ENCODE measurements at regions not wholly inside any gene's neighbourhood (a gene's known extent, or its start where the extent isn't known, plus 50 kb on each side); places are given as distances from the start of the nearest gene placed in this dataset.

DNA sequence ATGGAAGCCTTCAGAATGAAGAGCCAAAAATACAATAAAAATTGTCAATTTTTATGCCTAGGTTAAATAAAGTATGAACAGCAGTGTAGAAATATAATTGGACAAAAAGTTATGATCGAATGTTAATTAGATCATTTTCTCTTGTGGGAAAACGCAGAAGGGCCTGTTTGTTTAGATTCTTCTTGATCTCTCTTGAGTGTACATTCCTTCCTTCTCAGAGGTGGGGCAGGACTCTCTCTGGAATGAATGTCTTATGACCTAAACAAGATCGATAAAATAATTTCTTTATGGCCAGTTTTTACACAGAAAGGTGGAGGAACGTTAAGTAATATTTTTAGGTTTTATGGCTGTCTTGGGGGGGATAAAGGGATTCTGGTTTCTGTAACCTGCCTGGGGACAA lies 500.1 kb upstream of the MARCKS start:
- POLR2A ChIA-PET, result no interaction called here
- DNase-seq, result no peak
- Histone ChIP-seq H3K27me3 (ENCODE audit: insufficient read depth) (no peaks in the 10 kb centered on the region), H3K9ac (no peak overlapping the region), H3K4me2 (no peak overlapping the region), H4K20me1 (ENCODE audit: insufficient read depth) (no peaks in the 10 kb centered on the region), H3K4me3 (ENCODE audit: low read depth in 2 of 2, low read length in 1 of 2) (no peak overlapping the region), H3K27ac (ENCODE audit: low read depth in 2 of 2, low read length in 1 of 2) (no peak overlapping the region), H3K9me2 (no peaks in the 10 kb centered on the region), H3K9me3 (no peaks in the 10 kb centered on the region), H3K36me3 (replicated peaks in 1 of 2; ENCODE audit: control insufficient read depth in 1 of 2, insufficient read depth in 2 of 2, low read length in 1 of 2) (peaks cover 0 to 7% of the 10 kb centered on the region in 2 experiments), H3K4me1 (ENCODE audit: control insufficient read depth in 1 of 2, insufficient read depth in 2 of 2, low read depth in 1 of 2, low read length in 1 of 2) (peaks cover 17 to 46% of the 10 kb centered on the region in 2 experiments), H3F3A (replicated peaks; ENCODE audit: insufficient read depth) (peaks cover 39% of the 10 kb centered on the region), H2AFZ (ENCODE audit: low read depth) (no peak overlapping the region), H3K79me2 (ENCODE audit: insufficient read depth) (no peaks in the 10 kb centered on the region)
- WGBS (ENCODE audit: low lambda C conversion rate), result 94% methylated on average over 4 of the region's 4 CpGs
- CTCF ChIA-PET, result interaction anchor here (0.8 kb wide), 1 partner anchor 501 kb away, joined by 3 read pairs; no protein-coding TSS in a partner anchor
- TF ChIP-seq, protein P1, sequence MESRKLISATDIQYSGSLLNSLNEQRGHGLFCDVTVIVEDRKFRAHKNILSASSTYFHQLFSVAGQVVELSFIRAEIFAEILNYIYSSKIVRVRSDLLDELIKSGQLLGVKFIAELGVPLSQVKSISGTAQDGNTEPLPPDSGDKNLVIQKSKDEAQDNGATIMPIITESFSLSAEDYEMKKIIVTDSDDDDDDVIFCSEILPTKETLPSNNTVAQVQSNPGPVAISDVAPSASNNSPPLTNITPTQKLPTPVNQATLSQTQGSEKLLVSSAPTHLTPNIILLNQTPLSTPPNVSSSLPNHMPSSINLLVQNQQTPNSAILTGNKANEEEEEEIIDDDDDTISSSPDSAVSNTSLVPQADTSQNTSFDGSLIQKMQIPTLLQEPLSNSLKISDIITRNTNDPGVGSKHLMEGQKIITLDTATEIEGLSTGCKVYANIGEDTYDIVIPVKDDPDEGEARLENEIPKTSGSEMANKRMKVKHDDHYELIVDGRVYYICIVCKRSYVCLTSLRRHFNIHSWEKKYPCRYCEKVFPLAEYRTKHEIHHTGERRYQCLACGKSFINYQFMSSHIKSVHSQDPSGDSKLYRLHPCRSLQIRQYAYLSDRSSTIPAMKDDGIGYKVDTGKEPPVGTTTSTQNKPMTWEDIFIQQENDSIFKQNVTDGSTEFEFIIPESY (IDR thresholded peaks at IDR 0.05; ENCODE audit: borderline replicate concordance, low read depth), result no peak

DNA sequence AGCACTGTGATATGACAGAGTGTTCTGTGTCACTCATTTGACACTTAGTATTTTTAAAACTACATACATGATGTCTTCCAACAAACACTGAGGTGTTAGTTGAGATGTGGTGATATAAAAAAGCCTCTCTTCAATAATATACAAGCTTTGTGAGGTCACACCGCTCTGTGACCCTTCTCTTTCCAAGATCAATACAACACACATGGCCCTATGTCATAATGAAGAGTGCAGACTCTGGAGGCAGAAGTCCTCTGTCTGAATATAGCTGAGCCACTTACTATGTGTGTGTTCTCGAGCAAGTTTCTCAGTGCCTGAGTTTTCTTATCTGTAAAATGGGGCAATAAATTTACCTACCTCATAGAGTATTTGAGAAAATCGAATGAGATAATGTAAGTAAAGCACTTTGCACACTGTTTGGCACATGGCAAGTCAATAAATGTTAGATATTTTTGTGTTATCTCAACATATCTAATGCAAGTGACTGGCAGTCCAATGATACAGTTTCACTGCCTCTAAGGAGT lies 499.0 kb upstream of the MARCKS start:
- no peak overlapping the region for H3K4me3 ChIP-seq (ENCODE audit: low read depth in 2 of 2, low read length in 1 of 2)
- no peaks in the 10 kb centered on the region for H3K79me2 ChIP-seq (ENCODE audit: insufficient read depth)
- H4K20me1 ChIP-seq (ENCODE audit: insufficient read depth), result no peaks in the 10 kb centered on the region
- ChIA-PET POLR2A (no interaction called here), CTCF (interaction anchor here (0.8 kb wide), 2 partner anchors 37 to 500 kb away, joined by 3 read pairs; no protein-coding TSS in a partner anchor)
- no peak for DNase-seq
- peaks cover 37% of the 10 kb centered on the region for H3F3A ChIP-seq (replicated peaks; ENCODE audit: insufficient read depth)
- no peak overlapping the region for H2AFZ ChIP-seq (ENCODE audit: low read depth)
- H3K4me2 ChIP-seq, result no peak overlapping the region
- H3K27ac ChIP-seq (ENCODE audit: low read depth in 2 of 2, low read length in 1 of 2), result no peak overlapping the region
- TF ChIP-seq MXI1 (IDR thresholded peaks at IDR 0.05; ENCODE audit: low read depth, low read length) (no peak), MEF2A (IDR thresholded peaks at IDR 0.05; ENCODE audit: borderline replicate concordance, low read depth) (no peak), EZH2phosphoT487 (IDR thresholded peaks at IDR 0.05; ENCODE audit: borderline replicate concordance, low read depth) (no peak), RXRA (IDR thresholded peaks at IDR 0.05; ENCODE audit: borderline replicate concordance, low read depth) (no peak), CHD2 (IDR thresholded peaks at IDR 0.05; ENCODE audit: low read length, partially characterized antibody) (no peak)
- TF ChIP-seq, protein P1 (IDR thresholded peaks at IDR 0.05; ENCODE audit: borderline replicate concordance, low read depth), result no peak
- H3K27me3 ChIP-seq (ENCODE audit: insufficient read depth), result no peaks in the 10 kb centered on the region
- H3K9me2 ChIP-seq, result no peaks in the 10 kb centered on the region
- no peak overlapping the region for H3K9ac ChIP-seq
- H3K9me3 ChIP-seq, result no peaks in the 10 kb centered on the region
- peaks cover 19 to 52% of the 10 kb centered on the region in 2 experiments for H3K4me1 ChIP-seq (ENCODE audit: control insufficient read depth in 1 of 2, insufficient read depth in 2 of 2, low read depth in 1 of 2, low read length in 1 of 2)
- H3K36me3 ChIP-seq (replicated peaks in 1 of 2; ENCODE audit: control insufficient read depth in 1 of 2, insufficient read depth in 2 of 2, low read length in 1 of 2), result peaks cover 0 to 7% of the 10 kb centered on the region in 2 experiments
- 97% methylated on average over 3 of the region's 3 CpGs for WGBS (ENCODE audit: low lambda C conversion rate)

All from SK-N-SH (cell line).